ENCODE measurements at regions not wholly inside any gene's neighbourhood (a gene's known extent, or its start where the extent isn't known, plus 50 kb on each side); places are given as distances from the start of the nearest gene placed in this dataset.
"Not testable (repeated sequence)": the region's sequence is repeated elsewhere in the genome, so short reads cannot be mapped to it uniquely, and the experiment has no call there.

DNA sequence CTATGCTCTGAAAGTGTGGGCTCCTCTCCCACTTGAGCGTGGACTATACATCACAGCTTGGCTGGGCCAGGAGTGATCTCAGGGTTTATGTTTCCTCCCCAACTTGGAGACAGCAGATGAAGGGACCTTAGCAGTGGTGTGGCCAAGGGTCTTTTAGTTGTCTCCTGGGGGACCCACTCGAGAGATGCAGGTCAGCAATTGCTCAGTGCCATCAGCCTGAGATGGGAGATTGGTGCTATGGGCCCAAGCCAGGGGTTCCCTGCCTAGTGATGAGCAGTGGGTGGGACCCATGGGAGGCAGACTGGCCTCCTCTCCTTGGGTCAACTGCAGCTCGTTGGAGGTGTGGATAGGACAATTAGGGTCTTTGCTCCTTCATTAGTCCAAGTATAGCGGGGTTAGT, 510.5 kb upstream of the FSHR start:
- no peak for DNase-seq

DNA sequence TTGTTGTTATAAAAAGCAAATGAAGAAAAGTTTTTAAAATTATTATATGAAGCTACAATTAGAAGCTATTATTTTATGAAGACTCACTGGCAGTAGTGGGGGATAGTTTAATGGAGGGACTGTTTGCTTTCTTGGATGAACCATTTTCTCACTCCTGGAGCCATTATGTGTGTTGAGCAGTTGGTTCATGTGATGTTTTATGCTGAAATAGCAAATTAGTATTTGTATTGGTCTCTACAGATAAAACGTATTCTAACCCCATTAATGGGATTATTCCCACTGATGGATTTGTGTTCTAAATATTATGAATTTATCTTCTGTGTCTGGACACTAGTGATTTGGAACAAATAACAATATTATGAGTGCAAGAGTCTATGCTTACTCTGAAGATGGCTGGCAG, 507.5 kb upstream of the FSHR start:
- no peak for DNase-seq

DNA sequence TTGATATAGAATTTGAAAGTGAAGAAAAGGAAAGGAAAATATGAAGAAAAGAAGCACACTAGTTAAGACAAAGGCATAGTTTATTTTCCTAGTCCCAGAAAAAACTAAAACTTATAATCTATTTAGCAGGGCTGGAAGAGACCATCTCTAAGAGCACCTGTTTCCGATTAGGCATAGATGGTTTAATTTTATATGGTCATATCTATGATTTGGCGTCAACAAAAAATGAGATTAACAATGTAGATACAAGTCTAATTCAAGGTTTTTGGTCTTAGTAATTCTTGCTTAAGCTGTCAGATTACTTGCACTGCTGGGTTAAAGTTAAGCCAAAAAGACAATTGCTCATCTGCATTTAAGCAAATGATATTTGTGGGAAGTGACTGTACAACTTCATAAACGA, 502.5 kb upstream of the FSHR start:
- no peak for DNase-seq

DNA sequence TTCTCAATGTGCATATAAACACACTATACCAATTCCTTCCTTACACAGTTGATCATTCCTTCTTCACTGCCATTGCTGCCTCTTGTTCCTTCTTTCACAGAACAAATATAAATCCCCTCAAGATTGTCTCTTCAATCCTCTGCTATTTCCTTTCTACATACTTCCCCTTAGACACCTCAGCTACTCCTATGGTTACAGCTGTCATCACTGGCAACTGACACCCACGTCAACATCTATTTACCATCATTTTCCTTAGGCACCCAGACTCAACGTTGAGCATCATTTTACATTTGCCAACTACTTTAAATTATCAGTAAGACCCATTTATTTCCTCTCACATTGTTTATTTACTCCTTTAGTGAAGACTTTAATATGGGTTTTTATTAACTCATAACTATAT, 488.8 kb upstream of the FSHR start:
- DNase-seq = no peak

DNA sequence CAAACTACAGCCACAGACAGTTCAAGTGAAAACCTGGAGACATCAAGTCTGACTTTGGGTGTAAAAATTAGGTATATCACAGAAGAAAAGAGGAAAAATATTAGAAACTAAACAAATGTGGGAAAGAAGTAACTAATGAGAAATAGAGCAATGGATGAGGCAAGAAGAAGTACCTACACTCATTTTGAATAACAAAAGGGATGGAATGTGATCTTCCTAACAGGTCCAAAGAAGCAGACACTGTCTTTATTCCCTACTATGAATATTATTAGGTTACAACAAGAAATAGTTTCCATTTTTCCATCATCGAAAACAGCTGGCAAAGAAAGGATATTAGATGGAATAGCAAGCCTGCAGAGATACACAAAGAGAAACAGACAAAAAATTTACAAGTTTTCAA, 486.3 kb upstream of the FSHR start:
- DNase-seq = no peak

DNA sequence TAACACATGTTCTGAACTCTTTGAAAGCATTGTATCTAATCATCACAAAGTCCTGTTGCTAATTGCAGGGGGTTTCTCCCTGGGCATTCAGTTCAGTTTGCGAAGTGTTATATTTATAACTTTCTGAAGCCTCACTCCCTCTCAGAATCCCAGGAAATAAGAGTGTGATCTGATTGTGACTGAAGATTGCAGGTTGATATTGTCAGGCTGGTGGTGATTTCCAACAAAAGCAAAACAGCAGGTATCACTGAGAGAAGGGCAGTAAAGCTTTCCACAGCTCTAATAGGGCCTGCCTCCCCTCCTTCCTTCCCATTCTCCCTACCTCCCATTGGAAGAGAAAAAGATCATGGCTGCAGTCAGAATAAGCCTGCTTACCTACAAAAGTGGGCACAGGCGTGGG, 466.7 kb upstream of the FSHR start:
- DNase-seq = no peak

DNA sequence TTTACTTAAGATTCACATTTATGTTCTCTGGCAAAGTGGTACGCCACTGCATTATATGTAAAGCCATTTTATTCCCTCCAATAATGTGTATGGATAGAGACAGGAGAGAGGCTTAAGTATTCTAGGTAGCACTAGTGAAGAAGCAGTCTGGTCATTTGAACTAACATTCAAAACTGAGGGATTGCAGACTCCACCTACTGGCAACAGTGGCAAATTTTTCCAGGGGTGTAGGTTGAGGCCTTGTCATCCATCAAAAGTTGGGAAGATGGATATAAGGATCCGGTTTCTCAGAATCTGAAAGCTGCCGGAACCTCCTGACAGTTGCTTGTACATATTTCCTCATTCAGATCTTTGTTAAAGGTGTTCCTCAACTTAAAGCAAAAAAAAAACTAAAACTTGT, 465.5 kb upstream of the FSHR start:
- DNase-seq = no peak

DNA sequence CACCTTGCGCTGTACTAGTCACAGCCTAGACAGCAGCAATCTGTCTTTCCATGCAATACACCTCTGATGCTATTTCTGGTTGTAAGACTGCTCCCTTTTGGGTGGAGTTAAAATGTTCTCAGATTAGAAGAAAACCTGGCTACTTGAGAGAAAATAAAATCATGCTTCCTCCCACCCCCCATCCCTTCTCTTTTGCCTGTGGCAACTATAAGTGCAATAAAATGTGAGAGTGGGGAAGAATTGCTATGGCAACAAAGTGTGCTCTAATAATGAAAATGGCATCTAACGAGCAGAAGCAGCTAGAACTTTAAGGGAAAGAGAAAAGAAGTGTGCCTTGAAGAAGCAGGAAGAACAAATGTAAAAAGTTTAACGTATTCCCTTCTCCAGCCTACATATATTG, 464.2 kb upstream of the FSHR start:
- DNase-seq = no peak

DNA sequence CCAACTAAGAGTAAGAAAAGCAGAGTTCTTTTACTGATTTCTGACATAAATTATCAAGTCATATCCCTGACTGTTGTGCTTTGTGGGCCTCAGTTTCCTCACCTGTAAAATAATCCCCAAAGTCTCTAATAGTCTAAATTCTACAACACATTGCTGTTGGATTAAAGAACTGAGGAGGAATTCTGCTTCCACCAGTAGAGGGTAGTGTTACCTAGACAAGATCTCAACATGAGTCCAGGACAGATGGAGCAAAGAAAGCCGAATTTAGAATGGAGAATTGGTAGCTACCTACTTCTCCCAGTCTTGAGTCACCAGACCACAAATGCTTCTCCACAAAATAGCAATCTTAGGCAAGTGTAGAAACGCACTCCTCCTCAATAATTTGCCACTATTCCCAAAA, 462.5 kb upstream of the FSHR start:
- peak; percentile 48 for DNase-seq

DNA sequence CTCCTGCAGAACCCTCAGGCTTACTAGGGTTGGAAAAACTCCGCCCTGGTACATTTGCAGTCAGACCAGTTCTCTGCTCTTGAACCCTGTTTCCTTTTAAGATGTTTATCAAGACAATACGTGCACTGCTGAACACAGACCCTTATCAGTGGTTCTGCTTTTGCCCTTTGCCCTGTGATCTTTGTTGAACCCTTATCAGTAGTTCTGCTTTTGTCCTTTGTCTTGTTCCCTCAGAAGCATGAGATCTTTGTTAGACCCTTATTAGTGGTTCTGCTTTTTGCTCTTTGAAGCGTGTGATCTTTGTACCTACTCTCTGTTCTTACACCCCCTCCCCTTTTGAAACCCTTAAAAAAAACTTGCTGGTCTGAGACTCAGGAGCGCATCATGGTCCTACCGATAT, 457.5 kb upstream of the FSHR start:
- DNase-seq = not testable (repeated sequence)

DNA sequence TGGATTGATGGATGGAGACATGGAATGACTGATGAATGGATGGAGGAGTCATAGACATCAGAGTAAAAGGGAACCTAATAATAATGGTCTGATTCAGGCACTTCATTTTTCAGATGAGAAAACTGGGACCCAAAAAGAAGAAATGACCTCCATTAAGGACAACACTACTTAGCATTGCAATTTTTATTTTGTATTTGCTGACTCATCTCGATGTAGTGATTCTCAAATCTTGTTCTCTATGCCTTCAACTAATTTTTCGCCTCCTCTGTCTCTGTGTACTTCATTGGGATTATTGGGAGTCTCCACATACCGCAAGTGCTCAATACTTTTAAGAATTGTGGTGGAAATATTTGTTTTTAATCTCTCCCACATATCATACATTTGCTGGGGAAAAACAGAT, 446.2 kb upstream of the FSHR start:
- DNase-seq = no peak

DNA sequence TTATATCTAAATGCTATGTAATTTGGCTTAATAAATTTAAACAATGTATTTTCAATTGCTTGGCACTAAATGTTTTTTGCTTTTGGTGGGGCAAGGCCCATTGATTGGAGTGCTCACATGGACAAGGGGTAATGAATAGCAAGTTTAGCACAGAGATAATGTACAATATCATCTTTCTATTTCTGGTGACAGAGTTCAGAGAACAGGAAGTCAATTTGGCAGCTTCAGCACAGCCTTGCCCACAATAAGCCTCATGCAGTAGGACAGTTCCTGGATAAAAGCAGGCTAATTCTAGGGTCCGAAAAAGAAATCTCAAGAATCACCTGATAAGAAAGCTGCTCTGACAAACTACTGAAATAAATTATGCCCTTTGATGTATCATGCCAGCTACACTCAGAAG, 443.9 kb upstream of the FSHR start:
- DNase-seq = no peak

DNA sequence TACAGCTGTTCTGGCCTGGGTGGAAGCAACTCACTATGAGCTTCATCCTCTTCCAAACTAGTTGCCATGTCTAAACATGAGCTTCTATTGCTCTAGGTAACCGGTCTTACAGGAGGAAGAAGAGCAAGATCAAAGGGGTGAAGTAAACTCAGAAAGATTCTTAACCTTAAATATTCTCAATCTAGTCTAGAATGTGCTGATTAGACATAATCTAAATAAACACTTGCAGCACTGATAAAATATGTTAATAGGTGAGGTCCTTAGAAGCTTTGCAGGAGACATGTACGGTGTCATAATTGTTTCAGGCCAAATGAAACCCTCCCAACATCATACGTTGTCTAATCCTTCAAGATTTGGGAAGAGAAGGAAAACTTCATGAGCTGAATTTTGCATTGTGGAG, 431.6 kb upstream of the FSHR start:
- no peak for DNase-seq

DNA sequence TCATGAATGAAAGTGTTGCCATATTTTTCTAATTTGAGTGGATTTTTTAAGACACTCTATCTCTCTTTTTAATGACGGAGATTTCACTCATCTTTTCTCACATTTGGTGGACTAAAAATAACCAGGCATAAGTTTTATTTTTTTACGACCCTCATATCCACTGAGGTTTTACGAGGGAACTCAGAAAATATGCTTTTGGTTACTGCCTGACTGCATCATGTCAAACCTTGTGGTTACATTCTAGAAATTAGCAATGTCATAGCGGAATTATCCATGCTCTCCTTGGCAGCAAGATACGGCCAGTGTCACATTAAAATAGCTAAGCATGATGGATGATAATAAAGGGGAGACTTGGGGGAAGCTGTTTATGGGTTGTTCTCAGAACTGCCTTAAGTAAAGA, 428.6 kb upstream of the FSHR start:
- DNase-seq = no peak

DNA sequence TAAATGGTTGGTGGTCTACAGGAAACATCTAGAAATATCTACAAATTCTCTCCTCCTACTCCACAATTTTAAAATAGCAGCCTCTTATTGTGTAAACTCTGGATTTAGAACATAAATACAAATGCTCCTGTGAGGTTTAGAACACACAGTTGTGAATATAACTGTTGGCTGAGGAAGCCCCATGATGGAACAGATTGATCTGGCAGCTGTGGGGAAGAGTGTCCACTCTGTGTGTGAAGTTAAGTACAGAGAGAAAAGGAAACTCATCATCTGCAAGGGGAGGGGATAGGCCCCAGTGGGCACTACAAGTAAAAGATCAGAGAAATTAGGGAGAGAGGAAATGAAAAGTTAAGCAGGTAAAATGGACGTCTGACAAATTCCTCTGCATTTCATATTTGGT, 422.7 kb upstream of the FSHR start:
- no peak for DNase-seq

DNA sequence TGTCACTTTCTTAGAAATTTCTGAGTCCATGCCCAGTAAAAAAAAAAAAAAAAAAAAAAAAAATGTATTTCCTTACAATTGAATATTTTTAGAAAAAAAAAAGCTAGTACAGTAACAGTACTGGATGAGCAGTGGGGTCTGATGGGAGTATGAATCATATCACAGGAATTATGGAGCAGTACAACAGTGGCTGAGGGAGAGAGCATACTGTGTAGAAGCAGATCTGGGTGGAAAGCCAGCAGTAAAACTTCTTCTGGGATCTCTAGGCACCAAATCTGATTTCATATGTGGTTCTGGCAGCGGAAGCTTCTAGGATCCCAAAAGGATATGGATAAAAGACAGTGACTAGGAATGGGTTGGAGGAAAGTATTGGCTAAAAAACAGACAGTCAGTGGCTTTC, 414.9 kb upstream of the FSHR start:
- DNase-seq = no peak

DNA sequence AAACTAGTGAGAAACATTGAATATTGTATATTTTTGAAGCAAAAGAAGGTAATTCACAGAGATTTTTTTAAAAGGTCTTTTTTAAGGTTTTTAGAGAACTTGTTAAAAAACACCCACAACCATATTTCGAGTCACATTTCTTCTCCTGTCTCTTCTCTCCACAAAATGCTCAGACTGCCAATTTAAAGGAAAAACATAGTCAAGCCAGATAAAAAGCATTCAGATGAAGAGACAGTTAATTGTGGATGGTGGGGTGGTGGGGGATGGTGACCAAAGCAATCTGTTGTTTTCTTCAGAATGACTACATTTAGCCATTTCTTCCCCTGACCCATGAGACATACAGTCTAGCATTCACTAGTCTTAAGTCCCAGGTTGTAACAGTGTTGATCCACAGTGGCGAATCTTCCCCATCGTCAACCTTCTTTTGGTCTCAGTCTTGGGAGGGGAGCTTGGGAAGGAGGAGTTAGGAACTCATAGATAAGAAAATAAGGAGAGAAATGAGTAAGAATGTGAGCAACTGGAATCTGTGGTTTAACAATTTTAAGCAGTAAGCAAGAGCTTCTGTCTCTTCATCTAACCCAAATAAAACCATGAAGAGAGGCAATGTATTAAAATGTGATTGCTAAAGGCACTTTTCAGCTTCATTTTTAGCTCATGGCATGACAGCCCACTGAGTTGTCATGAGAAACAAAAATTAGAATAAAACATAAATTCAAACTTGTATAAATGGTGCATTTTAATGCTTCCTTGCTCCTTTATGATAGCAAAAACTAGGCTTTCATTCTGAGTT, 413.7 kb upstream of the FSHR start:
- DNase-seq = no peak

DNA sequence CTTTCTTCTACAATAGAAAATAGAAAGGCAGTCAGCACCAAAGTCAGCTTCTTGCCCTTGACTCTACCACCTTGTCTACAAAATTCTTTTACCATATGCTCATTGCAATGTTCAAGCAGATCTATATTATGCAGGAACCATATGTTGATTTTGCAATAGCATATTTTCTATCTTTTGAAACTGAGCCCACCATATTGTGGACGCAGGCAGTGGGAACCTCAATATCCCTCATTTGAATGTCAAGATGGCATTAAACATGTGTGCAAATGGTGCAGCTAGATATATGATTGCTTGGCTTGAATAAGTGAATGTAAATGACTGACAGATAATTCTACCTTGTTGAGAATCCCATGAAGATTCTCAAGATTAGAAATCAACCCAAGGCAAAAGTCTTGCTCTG, 412.7 kb upstream of the FSHR start:
- no peak for DNase-seq

DNA sequence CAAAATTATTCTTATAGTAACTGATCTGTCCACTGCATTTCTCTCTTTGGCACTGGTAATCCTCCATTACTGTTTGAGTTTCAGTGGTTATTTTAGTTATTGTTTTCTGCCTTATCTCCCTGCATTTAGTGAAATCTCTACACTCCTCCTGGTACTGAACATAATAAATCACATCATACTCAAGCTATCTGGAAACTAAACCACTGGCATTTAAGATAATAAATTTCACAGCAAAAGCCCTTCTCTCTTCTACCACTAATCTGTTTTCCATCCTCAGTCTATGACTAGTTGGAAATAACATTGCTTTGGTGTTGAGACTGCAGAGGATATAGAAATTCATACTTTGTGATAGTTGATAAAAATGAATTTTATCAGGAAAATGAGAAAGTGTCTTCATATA, 399.3 kb upstream of the FSHR start:
- no peak for DNase-seq

DNA sequence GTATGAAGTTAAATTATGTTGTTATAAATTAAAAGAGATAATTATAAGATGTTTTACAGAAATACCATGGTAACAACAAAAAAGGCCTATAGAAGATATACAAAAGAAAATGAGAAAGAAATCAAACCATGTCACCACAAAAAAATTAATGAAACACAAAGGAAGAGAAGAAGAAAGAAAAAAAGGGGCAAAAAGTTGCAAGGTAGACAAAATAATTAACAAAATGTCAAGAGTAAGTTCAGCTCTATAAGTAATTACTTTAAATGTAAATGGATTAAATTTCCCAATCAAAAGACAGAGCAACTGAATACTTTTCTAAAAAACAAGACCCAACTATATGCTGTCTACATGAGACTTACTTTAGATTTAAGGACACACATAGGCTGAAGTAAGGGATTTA, 378.4 kb upstream of the FSHR start:
- DNase-seq = no peak

DNA sequence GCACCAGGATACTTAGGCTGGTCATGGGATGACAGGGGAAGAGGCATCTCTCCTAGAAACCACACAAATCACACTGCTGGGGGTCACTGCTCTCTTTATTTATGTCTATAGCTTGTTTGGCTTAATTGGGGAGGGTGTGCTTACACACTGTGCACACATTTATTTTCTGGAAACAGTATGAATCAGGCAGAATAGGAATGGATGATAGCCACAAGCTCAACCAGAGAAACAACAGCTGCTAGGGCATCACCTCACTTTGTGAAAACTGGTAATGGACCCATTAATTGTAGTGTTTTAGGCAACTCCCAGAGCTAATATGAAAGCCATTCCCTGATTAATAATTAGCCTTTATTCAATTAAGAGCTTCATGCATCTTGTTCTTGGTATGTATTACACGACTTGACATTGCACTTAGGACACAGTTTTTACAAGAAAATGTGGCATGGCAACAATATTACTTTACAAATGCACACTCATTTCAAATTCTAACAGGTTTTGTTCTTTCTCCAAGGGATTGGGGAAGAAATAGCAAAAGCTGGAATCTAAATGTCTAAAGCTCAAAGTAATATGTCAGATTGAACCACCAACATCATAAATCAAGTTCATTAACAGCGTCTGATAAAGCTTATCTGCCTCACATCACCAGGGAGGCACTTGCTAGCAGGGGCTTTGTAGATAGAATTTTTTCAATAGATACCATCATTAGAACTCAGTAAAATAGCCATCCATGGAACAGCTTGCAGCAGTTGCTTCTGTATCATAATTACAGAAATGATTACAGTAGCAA, 361.9 kb upstream of the FSHR start:
- DNase-seq = no peak

DNA sequence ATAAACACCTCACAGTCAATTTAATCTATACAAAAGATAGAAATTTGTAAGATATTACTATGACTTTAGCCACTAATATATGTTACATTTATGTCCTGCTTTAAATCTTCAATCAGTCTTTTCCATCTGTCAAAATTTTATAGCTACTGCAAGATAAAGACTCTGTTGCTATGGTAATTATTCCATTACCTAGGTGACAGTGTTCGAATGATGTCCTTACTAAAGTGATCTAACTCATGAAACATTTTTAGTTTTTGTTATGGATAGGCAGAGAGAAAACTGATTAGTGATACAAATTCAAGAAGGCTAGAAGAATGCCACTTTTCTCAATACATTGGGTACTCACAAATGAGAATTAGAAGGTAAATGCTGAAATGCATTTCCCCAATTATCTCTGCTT, 359.9 kb upstream of the FSHR start:
- DNase-seq = no peak

DNA sequence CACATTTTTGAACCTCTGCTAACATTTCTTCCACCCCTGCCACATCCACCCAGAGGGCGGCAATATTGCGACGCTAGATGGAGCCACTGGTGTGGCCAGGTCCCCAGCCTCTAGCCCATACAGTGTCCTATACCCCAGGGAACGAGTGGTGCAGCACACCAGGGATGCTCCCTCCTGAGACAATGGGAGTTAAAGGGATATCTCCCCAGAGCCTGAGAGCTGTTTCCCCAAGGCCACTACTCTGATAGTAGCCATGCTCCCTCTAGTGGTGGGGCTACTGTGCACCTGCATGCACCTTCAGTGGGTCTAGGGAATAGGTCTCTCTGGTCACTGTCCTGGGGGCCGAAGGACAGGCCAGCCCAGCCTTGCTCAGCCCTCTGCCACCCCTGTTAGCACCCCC, 336.4 kb upstream of the FSHR start:
- DNase-seq = peak; percentile 49

DNA sequence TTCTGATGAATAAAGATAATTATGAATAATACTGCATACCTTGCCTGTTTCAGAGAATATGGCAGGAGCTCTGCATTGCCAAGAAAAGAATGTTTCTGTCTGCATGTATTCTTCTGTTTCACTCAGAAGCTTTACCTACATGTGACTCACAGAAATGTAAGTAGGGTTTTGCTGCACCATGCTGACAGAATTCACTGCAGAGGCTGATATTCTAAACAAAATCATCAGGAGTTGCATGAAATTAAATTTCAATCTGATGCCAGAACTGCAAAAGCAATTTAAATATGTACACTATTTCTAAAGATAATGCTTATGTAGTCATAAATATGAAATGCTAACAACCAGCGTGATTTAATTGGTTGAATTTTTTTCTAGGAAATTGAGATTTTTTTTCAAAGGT, 332.8 kb upstream of the FSHR start:
- DNase-seq = no peak

DNA sequence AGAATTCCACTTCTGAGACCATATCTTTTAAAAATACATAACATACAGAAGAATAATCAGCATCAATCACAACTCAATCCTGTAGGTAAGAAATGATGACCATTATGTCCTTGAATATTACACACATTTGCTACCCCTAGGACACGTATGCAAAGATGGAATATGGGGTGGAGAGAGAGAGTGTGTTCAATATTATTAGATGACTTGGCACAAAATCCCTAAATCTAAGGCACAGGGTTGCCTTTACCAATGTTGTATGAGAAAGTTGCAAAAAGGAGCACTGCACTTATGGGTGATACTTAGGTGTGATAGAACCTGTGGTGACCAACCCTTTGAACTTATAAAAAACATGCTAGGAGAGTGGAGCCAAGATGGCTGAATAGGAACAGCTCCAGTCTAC, 326.2 kb upstream of the FSHR start:
- no peak for DNase-seq
